ENCODE measurements at regions not wholly inside any gene's neighbourhood (a gene's known extent, or its start where the extent isn't known, plus 50 kb on each side); places are given as distances from the start of the nearest gene placed in this dataset.
"Not testable (repeated sequence)": the region's sequence is repeated elsewhere in the genome, so short reads cannot be mapped to it uniquely, and the experiment has no call there.

- Mint-ChIP-seq H3K4me1 (ENCODE audit: low read depth) (no peaks in the 10 kb centered on the region), H3K9me3 (peaks cover 3% of the 10 kb centered on the region), H3K4me3 (ENCODE audit: low read depth) (no peak overlapping the region), H3K36me3 (ENCODE audit: low read depth) (no peaks in the 10 kb centered on the region), H3K27ac (no peak overlapping the region), H3K27me3 (ENCODE audit: low read depth) (no peaks in the 10 kb centered on the region)
- intact Hi-C loops (cut with micrococcal nuclease) = no loop called here
- DNase-seq (ENCODE audit: low spot score) = no peak
Observed at GRCh38 chr17:70683936-70684335, 514.6 kb downstream of the KCNJ2 start.

- Mint-ChIP-seq H3K4me3 (ENCODE audit: low read depth) (no peak overlapping the region), H3K36me3 (ENCODE audit: low read depth) (no peaks in the 10 kb centered on the region), H3K27me3 (ENCODE audit: low read depth) (no peaks in the 10 kb centered on the region), H3K9me3 (peaks cover 7% of the 10 kb centered on the region), H3K27ac (no peak overlapping the region), H3K4me1 (ENCODE audit: low read depth) (peaks cover 4% of the 10 kb centered on the region)
- intact Hi-C loops (cut with micrococcal nuclease) = no loop called here
- no peak for DNase-seq (ENCODE audit: low spot score)
Observed at GRCh38 chr17:70687421-70687820, 518.1 kb downstream of the KCNJ2 start.

- Mint-ChIP-seq H3K27me3 (ENCODE audit: low read depth) (no peaks in the 10 kb centered on the region), H3K27ac (no peak overlapping the region), H3K4me1 (ENCODE audit: low read depth) (peaks cover 4% of the 10 kb centered on the region), H3K36me3 (ENCODE audit: low read depth) (no peaks in the 10 kb centered on the region), H3K9me3 (peaks cover 4% of the 10 kb centered on the region), H3K4me3 (ENCODE audit: low read depth) (no peak overlapping the region)
- intact Hi-C loops (cut with micrococcal nuclease) = no loop called here
- no peak for DNase-seq (ENCODE audit: low spot score)
Observed at GRCh38 chr17:70691150-70691549, 521.8 kb downstream of the KCNJ2 start.

- intact Hi-C loops (cut with micrococcal nuclease) = no loop called here
- DNase-seq (ENCODE audit: low spot score) = no peak
- H3K4me1 Mint-ChIP-seq (ENCODE audit: low read depth) = no peaks in the 10 kb centered on the region
- H3K9me3 Mint-ChIP-seq = no peaks in the 10 kb centered on the region
- H3K27me3 Mint-ChIP-seq (ENCODE audit: low read depth) = no peaks in the 10 kb centered on the region
- H3K4me3 Mint-ChIP-seq (ENCODE audit: low read depth) = no peak overlapping the region
- H3K27ac Mint-ChIP-seq = no peak overlapping the region
- H3K36me3 Mint-ChIP-seq (ENCODE audit: low read depth) = no peaks in the 10 kb centered on the region
Observed at GRCh38 chr17:70699408-70699807, 530.1 kb downstream of the KCNJ2 start.

- no peak for DNase-seq (ENCODE audit: low spot score)
- Mint-ChIP-seq H3K4me3 (ENCODE audit: low read depth) (no peak overlapping the region), H3K36me3 (ENCODE audit: low read depth) (no peaks in the 10 kb centered on the region), H3K27me3 (ENCODE audit: low read depth) (no peaks in the 10 kb centered on the region), H3K9me3 (peaks cover 10% of the 10 kb centered on the region), H3K27ac (no peak overlapping the region), H3K4me1 (ENCODE audit: low read depth) (no peaks in the 10 kb centered on the region)
- intact Hi-C loops (cut with micrococcal nuclease) = no loop called here
Observed at GRCh38 chr17:70702683-70703255, 533.4 kb downstream of the KCNJ2 start.

GRCh38 chr17:70709596-70709995, 540.3 kb downstream of the KCNJ2 start:
- Mint-ChIP-seq H3K27me3 (ENCODE audit: low read depth) (no peaks in the 10 kb centered on the region), H3K4me1 (ENCODE audit: low read depth) (no peaks in the 10 kb centered on the region), H3K27ac (no peak overlapping the region), H3K36me3 (ENCODE audit: low read depth) (no peaks in the 10 kb centered on the region), H3K9me3 (peaks cover 16% of the 10 kb centered on the region), H3K4me3 (ENCODE audit: low read depth) (no peak overlapping the region)
- intact Hi-C loops (cut with micrococcal nuclease) = no loop called here
- DNase-seq (ENCODE audit: low spot score) = no peak

GRCh38 chr17:70713694-70714093, 544.4 kb downstream of the KCNJ2 start:
- Mint-ChIP-seq H3K27me3 (ENCODE audit: low read depth) (no peaks in the 10 kb centered on the region), H3K36me3 (ENCODE audit: low read depth) (no peaks in the 10 kb centered on the region), H3K9me3 (peaks cover 12% of the 10 kb centered on the region), H3K4me3 (ENCODE audit: low read depth) (no peak overlapping the region), H3K4me1 (ENCODE audit: low read depth) (no peaks in the 10 kb centered on the region), H3K27ac (no peak overlapping the region)
- no peak for DNase-seq (ENCODE audit: low spot score)
- intact Hi-C loops (cut with micrococcal nuclease) = no loop called here

- H3K27ac Mint-ChIP-seq = no peak overlapping the region
- H3K9me3 Mint-ChIP-seq = peaks cover 12% of the 10 kb centered on the region
- no peak overlapping the region for H3K4me3 Mint-ChIP-seq (ENCODE audit: low read depth)
- no peaks in the 10 kb centered on the region for H3K36me3 Mint-ChIP-seq (ENCODE audit: low read depth)
- DNase-seq (ENCODE audit: low spot score) = no peak
- intact Hi-C loops (cut with micrococcal nuclease) = no loop called here
- H3K4me1 Mint-ChIP-seq (ENCODE audit: low read depth) = no peaks in the 10 kb centered on the region
- H3K27me3 Mint-ChIP-seq (ENCODE audit: low read depth) = no peaks in the 10 kb centered on the region
Observed at GRCh38 chr17:70716551-70716950, 547.2 kb downstream of the KCNJ2 start.

- intact Hi-C loops (cut with micrococcal nuclease) = no loop called here
- Mint-ChIP-seq H3K4me1 (ENCODE audit: low read depth) (no peaks in the 10 kb centered on the region), H3K27me3 (ENCODE audit: low read depth) (no peaks in the 10 kb centered on the region), H3K4me3 (ENCODE audit: low read depth) (no peak overlapping the region), H3K36me3 (ENCODE audit: low read depth) (no peaks in the 10 kb centered on the region), H3K9me3 (peaks cover 9% of the 10 kb centered on the region), H3K27ac (no peak overlapping the region)
- no peak for DNase-seq (ENCODE audit: low spot score)
Observed at GRCh38 chr17:70717042-70717441, 547.7 kb downstream of the KCNJ2 start.

GRCh38 chr17:70736375-70736957, 567.1 kb downstream of the KCNJ2 start:
- H3K27ac Mint-ChIP-seq = no peak overlapping the region
- no peak for DNase-seq (ENCODE audit: low spot score)
- H3K4me3 Mint-ChIP-seq (ENCODE audit: low read depth) = no peak overlapping the region
- H3K36me3 Mint-ChIP-seq (ENCODE audit: low read depth) = no peaks in the 10 kb centered on the region
- intact Hi-C loops (cut with micrococcal nuclease) = no loop called here
- H3K4me1 Mint-ChIP-seq (ENCODE audit: low read depth) = no peaks in the 10 kb centered on the region
- peaks cover 13% of the 10 kb centered on the region for H3K9me3 Mint-ChIP-seq
- no peaks in the 10 kb centered on the region for H3K27me3 Mint-ChIP-seq (ENCODE audit: low read depth)

- intact Hi-C loops (cut with micrococcal nuclease) = no loop called here
- no peaks in the 10 kb centered on the region for H3K4me1 Mint-ChIP-seq (ENCODE audit: low read depth)
- H3K27me3 Mint-ChIP-seq (ENCODE audit: low read depth) = no peaks in the 10 kb centered on the region
- no peaks in the 10 kb centered on the region for H3K36me3 Mint-ChIP-seq (ENCODE audit: low read depth)
- no peak overlapping the region for H3K27ac Mint-ChIP-seq
- H3K9me3 Mint-ChIP-seq = no peaks in the 10 kb centered on the region
- DNase-seq (ENCODE audit: low spot score) = no peak
- H3K4me3 Mint-ChIP-seq (ENCODE audit: low read depth) = no peak overlapping the region
Observed at GRCh38 chr17:70739065-70739464, 569.7 kb downstream of the KCNJ2 start.

GRCh38 chr17:70746574-70746973, 577.2 kb downstream of the KCNJ2 start:
- H3K4me1 Mint-ChIP-seq (ENCODE audit: low read depth); H3K27ac Mint-ChIP-seq; H3K4me3 Mint-ChIP-seq (ENCODE audit: low read depth); H3K9me3 Mint-ChIP-seq; H3K36me3 Mint-ChIP-seq (ENCODE audit: low read depth); intact Hi-C loops (cut with micrococcal nuclease); H3K27me3 Mint-ChIP-seq (ENCODE audit: low read depth); DNase-seq (ENCODE audit: low spot score): not testable (repeated sequence)

GRCh38 chr17:70750983-70751382, 581.7 kb downstream of the KCNJ2 start:
- no peaks in the 10 kb centered on the region for H3K4me1 Mint-ChIP-seq (ENCODE audit: low read depth)
- H3K27ac Mint-ChIP-seq = no peak overlapping the region
- no peaks in the 10 kb centered on the region for H3K27me3 Mint-ChIP-seq (ENCODE audit: low read depth)
- no peak overlapping the region for H3K4me3 Mint-ChIP-seq (ENCODE audit: low read depth)
- no peaks in the 10 kb centered on the region for H3K36me3 Mint-ChIP-seq (ENCODE audit: low read depth)
- DNase-seq (ENCODE audit: low spot score) = no peak
- intact Hi-C loops (cut with micrococcal nuclease) = no loop called here
- H3K9me3 Mint-ChIP-seq = peaks cover 5% of the 10 kb centered on the region

- H3K27ac Mint-ChIP-seq; H3K36me3 Mint-ChIP-seq (ENCODE audit: low read depth); H3K4me3 Mint-ChIP-seq (ENCODE audit: low read depth); H3K27me3 Mint-ChIP-seq (ENCODE audit: low read depth); H3K4me1 Mint-ChIP-seq (ENCODE audit: low read depth); H3K9me3 Mint-ChIP-seq; intact Hi-C loops (cut with micrococcal nuclease); DNase-seq (ENCODE audit: low spot score): not testable (repeated sequence)
Observed at GRCh38 chr17:70752461-70752860, 583.1 kb downstream of the KCNJ2 start.

All from activated T-helper 2 cell treated with anti-CD3 and anti-CD28 coated beads, Interferon-gamma antibody, Interleukin-2, Interleukin-4, amounts not matched to agents 10 μg/mL and 5 μg/mL and 100 μg/mL, durations not matched to agents 14 hours and 24 hours and 36 hours (primary cell).